Esophagus (tissue), 2 donors: ENCODE measurements at regions not wholly inside any gene's neighbourhood (a gene's known extent, or its start where the extent isn't known, plus 50 kb on each side); places are given as distances from the start of the nearest gene placed in this dataset.

Source experiments
- H3K27ac ChIP-seq, 2 donors: one replicate each; pipeline ENCODE4 v1.5.1; 2013; ENCODE audit warnings: low read depth in 2 of 2, mild to moderate bottlenecking in 2 of 2, inconsistent platforms in 1 of 2, low read length in 1 of 2, moderate library complexity in 1 of 2
- H3K27me3 ChIP-seq, 2 donors: one replicate each; pipeline ENCODE4 v1.6.1; 2013; ENCODE audit warnings: low read length in 2 of 2, control low read depth in 1 of 2, mild to moderate bottlenecking in 1 of 2; ENCODE audit not compliant: insufficient read depth in 2 of 2, control insufficient read depth in 1 of 2
- H3K36me3 ChIP-seq, 2 donors: one replicate each; pipeline ENCODE4 v1.6.1; 2013; ENCODE audit warnings: low read length in 1 of 2; ENCODE audit not compliant: control insufficient read depth in 2 of 2, insufficient read depth in 2 of 2
- H3K4me1 ChIP-seq, 2 donors: one replicate each; pipeline ENCODE4 v1.6.1; 2013; ENCODE audit warnings: low read length in 1 of 2; ENCODE audit not compliant: control insufficient read depth in 2 of 2, insufficient read depth in 2 of 2
- H3K4me3 ChIP-seq, 2 donors: one replicate each; pipeline ENCODE4 v1.5.1; 2013; ENCODE audit warnings: low read length in 2 of 2, mild to moderate bottlenecking in 2 of 2, low read depth in 1 of 2, moderate library complexity in 1 of 2
- H3K9me3 ChIP-seq, 2 donors: one replicate each; pipeline ENCODE4 v1.6.1; 2013; ENCODE audit warnings: mild to moderate bottlenecking in 2 of 2, low read depth in 1 of 2, low read length in 1 of 2, moderate library complexity in 1 of 2; ENCODE audit not compliant: control insufficient read depth in 2 of 2, insufficient read depth in 1 of 2
- WGBS, 2 donors: extraction: QIAGEN DNeasy Blood & Tissue Kit; methylation state at CpG; one replicate each; pipeline ENCODE4 v1.1.7; 2013; 5-methylcytosine and 5-hydroxymethylcytosine counted together
- donor health status: healthy with polysubstance abuse.
- donor health status: Bipolar disorder and iron deficiency.

GRCh38 chr2:147172493-147173188 is 672.2 kb upstream of the ACVR2A start:
- no peaks in the 10 kb centered on the region for H3K4me1 ChIP-seq
- no peaks in the 10 kb centered on the region for H3K36me3 ChIP-seq
- H3K9me3 ChIP-seq: no peaks in the 10 kb centered on the region
- 81 to 82% methylated on average over 9 of the region's 9 CpGs for WGBS, 2 donors
- H3K27ac ChIP-seq: no peak overlapping the region
- H3K27me3 ChIP-seq: no peaks in the 10 kb centered on the region
- H3K4me3 ChIP-seq: no peak overlapping the region

- H3K27me3 ChIP-seq: no peaks in the 10 kb centered on the region
- 46 to 63% methylated on average over 3 of the region's 3 CpGs for WGBS, 2 donors
- no peak overlapping the region for H3K4me3 ChIP-seq
- no peaks in the 10 kb centered on the region for H3K9me3 ChIP-seq
- no peak overlapping the region for H3K27ac ChIP-seq
- no peaks in the 10 kb centered on the region for H3K4me1 ChIP-seq
- H3K36me3 ChIP-seq: no peaks in the 10 kb centered on the region
Measured at GRCh38 chr2:147171941-147172340, 672.9 kb upstream of the ACVR2A start.

GRCh38 chr2:147170932-147171331 is 673.9 kb upstream of the ACVR2A start:
- Histone ChIP-seq H3K4me3 (no peak overlapping the region), H3K36me3 (no peaks in the 10 kb centered on the region), H3K27ac (no peak overlapping the region), H3K4me1 (no peaks in the 10 kb centered on the region), H3K9me3 (no peaks in the 10 kb centered on the region), H3K27me3 (no peaks in the 10 kb centered on the region)
- WGBS, 2 donors: 94 to 100% methylated on average over 1 of the region's 1 CpG

GRCh38 chr2:147165697-147166382 is 679.0 kb upstream of the ACVR2A start:
- H3K27me3 ChIP-seq: no peaks in the 10 kb centered on the region
- H3K4me3 ChIP-seq: no peak overlapping the region
- 55 to 59% methylated on average over 2 of the region's 2 CpGs for WGBS, 2 donors
- H3K4me1 ChIP-seq: no peaks in the 10 kb centered on the region
- H3K9me3 ChIP-seq: no peaks in the 10 kb centered on the region
- no peak overlapping the region for H3K27ac ChIP-seq
- no peaks in the 10 kb centered on the region for H3K36me3 ChIP-seq

- Histone ChIP-seq H3K27me3 (no peaks in the 10 kb centered on the region), H3K4me3 (no peak overlapping the region), H3K9me3 (no peaks in the 10 kb centered on the region), H3K4me1 (no peaks in the 10 kb centered on the region), H3K36me3 (no peaks in the 10 kb centered on the region), H3K27ac (no peak overlapping the region)
- WGBS, 2 donors: 80 to 93% methylated on average over 4 of the region's 4 CpGs
Measured at GRCh38 chr2:147164563-147164962, 680.3 kb upstream of the ACVR2A start.

GRCh38 chr2:147161746-147162145 is 683.1 kb upstream of the ACVR2A start:
- Histone ChIP-seq H3K9me3 (no peaks in the 10 kb centered on the region), H3K4me3 (no peak overlapping the region), H3K27me3 (no peaks in the 10 kb centered on the region), H3K36me3 (no peaks in the 10 kb centered on the region), H3K27ac (no peak overlapping the region), H3K4me1 (no peaks in the 10 kb centered on the region)

- Histone ChIP-seq H3K27me3 (no peaks in the 10 kb centered on the region), H3K27ac (no peak overlapping the region), H3K4me1 (no peaks in the 10 kb centered on the region), H3K4me3 (no peak overlapping the region), H3K36me3 (no peaks in the 10 kb centered on the region), H3K9me3 (no peaks in the 10 kb centered on the region)
- 86 to 92% methylated on average over 3 of the region's 3 CpGs for WGBS, 2 donors
Measured at GRCh38 chr2:147156970-147157369, 687.9 kb upstream of the ACVR2A start.

DNA sequence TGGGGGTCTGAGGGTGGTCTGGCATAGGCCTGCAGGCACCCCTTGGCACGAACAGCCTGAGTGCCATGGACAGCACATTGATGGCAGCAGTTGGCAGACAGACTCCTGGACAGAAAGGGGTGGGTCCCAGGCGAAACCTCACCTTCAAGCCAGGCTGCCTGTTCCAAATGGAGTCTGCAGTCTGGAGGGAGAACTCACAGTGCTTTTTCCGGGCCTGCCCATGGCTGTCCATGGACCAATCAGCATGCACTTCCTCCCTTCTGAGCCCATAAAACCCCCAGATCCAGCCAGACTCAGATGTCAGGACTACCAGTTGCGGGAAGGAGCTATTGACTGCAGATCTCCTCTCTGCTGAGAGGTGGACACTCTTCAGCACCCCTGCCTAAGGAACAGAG is 694.6 kb upstream of the ACVR2A start:
- peaks cover 2 to 4% of the 10 kb centered on the region in 2 donors for H3K9me3 ChIP-seq
- H3K4me1 ChIP-seq: no peaks in the 10 kb centered on the region
- H3K4me3 ChIP-seq: no peak overlapping the region
- H3K36me3 ChIP-seq: no peaks in the 10 kb centered on the region
- no peak overlapping the region for H3K27ac ChIP-seq
- no peaks in the 10 kb centered on the region for H3K27me3 ChIP-seq
- 81 to 86% methylated on average over 4 of the region's 4 CpGs for WGBS, 2 donors

GRCh38 chr2:147149575-147150240 is 695.1 kb upstream of the ACVR2A start:
- Histone ChIP-seq H3K27me3 (no peaks in the 10 kb centered on the region), H3K9me3 (peaks cover 2 to 4% of the 10 kb centered on the region in 2 donors), H3K4me3 (no peak overlapping the region), H3K36me3 (no peaks in the 10 kb centered on the region), H3K4me1 (no peaks in the 10 kb centered on the region), H3K27ac (no peak overlapping the region)
- 82 to 88% methylated on average over 15 to 16 of the region's 16 CpGs for WGBS, 2 donors
